ENCODE measurements at regions not wholly inside any gene's neighbourhood (a gene's known extent, or its start where the extent isn't known, plus 50 kb on each side); places are given as distances from the start of the nearest gene placed in this dataset.

- no peak for DNase-seq
- Histone ChIP-seq H3K4me3 (ENCODE audit: control insufficient read depth in 1 of 7, extremely low read depth in 1 of 7, insufficient read depth in 4 of 7, low read depth in 2 of 7, low read length in 6 of 7) (no peak overlapping the region), H3K27ac (ENCODE audit: insufficient read depth in 1 of 2, low read depth in 1 of 2, low read length in 2 of 2, poor library complexity in 1 of 2, severe bottlenecking in 2 of 2) (no peak overlapping the region), H3K36me3 (ENCODE audit: control insufficient read depth in 4 of 4, insufficient read depth in 4 of 4, low read length in 3 of 4) (no peaks in the 10 kb centered on the region), H3K9me3 (ENCODE audit: control extremely low read depth in 1 of 5, control insufficient read depth in 4 of 5, insufficient read depth in 2 of 5, low read depth in 1 of 5, low read length in 4 of 5) (no peaks in the 10 kb centered on the region), H3K27me3 (replicated peaks in 2 of 5; ENCODE audit: control insufficient read depth in 4 of 5, insufficient read depth in 5 of 5, low read length in 4 of 5) (no peaks in the 10 kb centered on the region), H3K4me1 (ENCODE audit: control extremely low read depth in 1 of 4, control insufficient read depth in 4 of 4, insufficient read depth in 4 of 4, low read length in 3 of 4) (no peaks in the 10 kb centered on the region)
- POLR2A ChIA-PET, result no interaction called here
- CTCF ChIA-PET, result no interaction called here
- WGBS (ENCODE audit: insufficient coverage), result no CpG with 5 or more reads among the region's 4 CpGs
These were observed 359.2 kb downstream of the RMST start for GRCh38 chr12:97821806-97822205.

GRCh38 chr12:97835541-97835940 is 372.9 kb downstream of the RMST start:
- Histone ChIP-seq H3K27me3 (replicated peaks in 2 of 5; ENCODE audit: control insufficient read depth in 4 of 5, insufficient read depth in 5 of 5, low read length in 4 of 5) (no peaks in the 10 kb centered on the region), H3K4me3 (ENCODE audit: control insufficient read depth in 1 of 7, extremely low read depth in 1 of 7, insufficient read depth in 4 of 7, low read depth in 2 of 7, low read length in 6 of 7) (no peak overlapping the region), H3K27ac (ENCODE audit: insufficient read depth in 1 of 2, low read depth in 1 of 2, low read length in 2 of 2, poor library complexity in 1 of 2, severe bottlenecking in 2 of 2) (no peak overlapping the region), H3K9me3 (ENCODE audit: control extremely low read depth in 1 of 5, control insufficient read depth in 4 of 5, insufficient read depth in 2 of 5, low read depth in 1 of 5, low read length in 4 of 5) (no peaks in the 10 kb centered on the region), H3K4me1 (ENCODE audit: control extremely low read depth in 1 of 4, control insufficient read depth in 4 of 4, insufficient read depth in 4 of 4, low read length in 3 of 4) (no peaks in the 10 kb centered on the region), H3K36me3 (ENCODE audit: control insufficient read depth in 4 of 4, insufficient read depth in 4 of 4, low read length in 3 of 4) (no peaks in the 10 kb centered on the region)
- CTCF ChIA-PET, result no interaction called here
- POLR2A ChIA-PET, result no interaction called here
- WGBS (ENCODE audit: insufficient coverage), result 50% methylated on average over 1 of the region's 4 CpGs
- no peak for DNase-seq

- Histone ChIP-seq H3K27me3 (replicated peaks in 2 of 5; ENCODE audit: control insufficient read depth in 4 of 5, insufficient read depth in 5 of 5, low read length in 4 of 5) (no peaks in the 10 kb centered on the region), H3K36me3 (ENCODE audit: control insufficient read depth in 4 of 4, insufficient read depth in 4 of 4, low read length in 3 of 4) (no peaks in the 10 kb centered on the region), H3K27ac (ENCODE audit: insufficient read depth in 1 of 2, low read depth in 1 of 2, low read length in 2 of 2, poor library complexity in 1 of 2, severe bottlenecking in 2 of 2) (no peak overlapping the region), H3K9me3 (ENCODE audit: control extremely low read depth in 1 of 5, control insufficient read depth in 4 of 5, insufficient read depth in 2 of 5, low read depth in 1 of 5, low read length in 4 of 5) (no peaks in the 10 kb centered on the region), H3K4me1 (ENCODE audit: control extremely low read depth in 1 of 4, control insufficient read depth in 4 of 4, insufficient read depth in 4 of 4, low read length in 3 of 4) (no peaks in the 10 kb centered on the region), H3K4me3 (ENCODE audit: control insufficient read depth in 1 of 7, extremely low read depth in 1 of 7, insufficient read depth in 4 of 7, low read depth in 2 of 7, low read length in 6 of 7) (no peak overlapping the region)
- no peak for DNase-seq
- ChIA-PET CTCF (no interaction called here), POLR2A (no interaction called here)
These were observed 374.8 kb downstream of the RMST start for GRCh38 chr12:97837401-97837800.

DNA sequence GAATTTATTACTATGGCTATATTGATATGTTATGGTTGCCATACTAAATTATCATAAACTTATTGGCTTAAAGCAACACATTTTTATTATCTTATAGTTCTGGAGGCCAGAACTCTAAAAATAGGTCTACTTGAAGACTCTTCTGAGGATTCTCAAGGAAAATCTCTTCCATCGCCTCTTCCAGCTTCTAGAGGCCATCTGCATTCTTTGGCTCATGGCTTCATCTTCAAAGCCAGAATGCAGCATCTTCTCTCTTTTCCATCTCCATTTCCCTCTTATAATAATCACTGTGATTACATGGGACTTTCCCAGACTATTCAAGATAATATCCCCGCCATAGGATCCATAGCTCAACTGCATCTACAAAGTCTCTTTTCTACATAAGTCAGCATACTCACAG is 385.4 kb downstream of the RMST start:
- 100% methylated on average over 1 of the region's 2 CpGs for WGBS (ENCODE audit: insufficient coverage)
- Histone ChIP-seq H3K27ac (ENCODE audit: insufficient read depth in 1 of 2, low read depth in 1 of 2, low read length in 2 of 2, poor library complexity in 1 of 2, severe bottlenecking in 2 of 2) (no peak overlapping the region), H3K4me3 (ENCODE audit: control insufficient read depth in 1 of 7, extremely low read depth in 1 of 7, insufficient read depth in 4 of 7, low read depth in 2 of 7, low read length in 6 of 7) (no peak overlapping the region), H3K36me3 (ENCODE audit: control insufficient read depth in 4 of 4, insufficient read depth in 4 of 4, low read length in 3 of 4) (no peaks in the 10 kb centered on the region), H3K4me1 (ENCODE audit: control extremely low read depth in 1 of 4, control insufficient read depth in 4 of 4, insufficient read depth in 4 of 4, low read length in 3 of 4) (no peaks in the 10 kb centered on the region), H3K27me3 (replicated peaks in 2 of 5; ENCODE audit: control insufficient read depth in 4 of 5, insufficient read depth in 5 of 5, low read length in 4 of 5) (no peaks in the 10 kb centered on the region), H3K9me3 (ENCODE audit: control extremely low read depth in 1 of 5, control insufficient read depth in 4 of 5, insufficient read depth in 2 of 5, low read depth in 1 of 5, low read length in 4 of 5) (no peaks in the 10 kb centered on the region)
- POLR2A ChIA-PET, result no interaction called here
- CTCF ChIA-PET, result no interaction called here
- no peak for DNase-seq

- Histone ChIP-seq H3K27ac (ENCODE audit: insufficient read depth in 1 of 2, low read depth in 1 of 2, low read length in 2 of 2, poor library complexity in 1 of 2, severe bottlenecking in 2 of 2) (no peak overlapping the region), H3K4me3 (ENCODE audit: control insufficient read depth in 1 of 7, extremely low read depth in 1 of 7, insufficient read depth in 4 of 7, low read depth in 2 of 7, low read length in 6 of 7) (no peak overlapping the region), H3K4me1 (ENCODE audit: control extremely low read depth in 1 of 4, control insufficient read depth in 4 of 4, insufficient read depth in 4 of 4, low read length in 3 of 4) (no peaks in the 10 kb centered on the region), H3K36me3 (ENCODE audit: control insufficient read depth in 4 of 4, insufficient read depth in 4 of 4, low read length in 3 of 4) (no peaks in the 10 kb centered on the region), H3K9me3 (ENCODE audit: control extremely low read depth in 1 of 5, control insufficient read depth in 4 of 5, insufficient read depth in 2 of 5, low read depth in 1 of 5, low read length in 4 of 5) (no peaks in the 10 kb centered on the region), H3K27me3 (replicated peaks in 2 of 5; ENCODE audit: control insufficient read depth in 4 of 5, insufficient read depth in 5 of 5, low read length in 4 of 5) (no peaks in the 10 kb centered on the region)
- ChIA-PET CTCF (no interaction called here), POLR2A (no interaction called here)
- DNase-seq, result no peak
- 100% methylated on average over 1 of the region's 1 CpG for WGBS (ENCODE audit: insufficient coverage)
These were observed 391.9 kb downstream of the RMST start for GRCh38 chr12:97854477-97854876.

DNA sequence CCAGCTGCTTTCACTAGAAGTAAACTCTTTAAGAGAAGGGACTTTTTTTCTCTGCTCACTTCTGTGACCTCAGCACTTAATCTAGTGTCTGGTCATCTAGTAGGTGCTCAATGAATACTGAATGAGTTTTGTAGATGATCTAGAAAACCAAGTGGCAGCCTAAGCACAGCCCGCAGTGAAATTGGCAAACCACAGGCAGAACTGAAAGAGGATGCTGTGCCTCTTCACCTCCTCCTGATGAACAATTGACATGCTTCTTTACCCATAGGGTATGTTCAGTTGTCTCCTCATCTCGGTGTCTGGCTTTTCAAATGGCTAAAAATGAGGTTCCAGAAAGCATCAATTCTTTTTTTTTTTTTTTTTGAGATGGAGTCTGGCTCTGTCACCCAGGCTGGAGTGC is 399.5 kb downstream of the RMST start:
- H3K36me3 ChIP-seq (ENCODE audit: control insufficient read depth in 4 of 4, insufficient read depth in 4 of 4, low read length in 3 of 4), result no peaks in the 10 kb centered on the region
- H3K9me3 ChIP-seq (ENCODE audit: control extremely low read depth in 1 of 5, control insufficient read depth in 4 of 5, insufficient read depth in 2 of 5, low read depth in 1 of 5, low read length in 4 of 5), result no peaks in the 10 kb centered on the region
- CTCF ChIA-PET, result no interaction called here
- H3K27me3 ChIP-seq (replicated peaks in 2 of 5; ENCODE audit: control insufficient read depth in 4 of 5, insufficient read depth in 5 of 5, low read length in 4 of 5), result no peaks in the 10 kb centered on the region
- no peak for DNase-seq
- no peak overlapping the region for H3K4me3 ChIP-seq (ENCODE audit: control insufficient read depth in 1 of 7, extremely low read depth in 1 of 7, insufficient read depth in 4 of 7, low read depth in 2 of 7, low read length in 6 of 7)
- POLR2A ChIA-PET, result no interaction called here
- H3K27ac ChIP-seq (ENCODE audit: insufficient read depth in 1 of 2, low read depth in 1 of 2, low read length in 2 of 2, poor library complexity in 1 of 2, severe bottlenecking in 2 of 2), result no peak overlapping the region
- no peaks in the 10 kb centered on the region for H3K4me1 ChIP-seq (ENCODE audit: control extremely low read depth in 1 of 4, control insufficient read depth in 4 of 4, insufficient read depth in 4 of 4, low read length in 3 of 4)
- WGBS (ENCODE audit: insufficient coverage), result no CpG with 5 or more reads among the region's 2 CpGs

GRCh38 chr12:97875064-97875463 is 412.5 kb downstream of the RMST start:
- Histone ChIP-seq H3K9me3 (ENCODE audit: control extremely low read depth in 1 of 5, control insufficient read depth in 4 of 5, insufficient read depth in 2 of 5, low read depth in 1 of 5, low read length in 4 of 5) (no peaks in the 10 kb centered on the region), H3K27ac (ENCODE audit: insufficient read depth in 1 of 2, low read depth in 1 of 2, low read length in 2 of 2, poor library complexity in 1 of 2, severe bottlenecking in 2 of 2) (no peak overlapping the region), H3K36me3 (ENCODE audit: control insufficient read depth in 4 of 4, insufficient read depth in 4 of 4, low read length in 3 of 4) (no peaks in the 10 kb centered on the region), H3K27me3 (replicated peaks in 2 of 5; ENCODE audit: control insufficient read depth in 4 of 5, insufficient read depth in 5 of 5, low read length in 4 of 5) (no peaks in the 10 kb centered on the region), H3K4me1 (ENCODE audit: control extremely low read depth in 1 of 4, control insufficient read depth in 4 of 4, insufficient read depth in 4 of 4, low read length in 3 of 4) (no peaks in the 10 kb centered on the region), H3K4me3 (ENCODE audit: control insufficient read depth in 1 of 7, extremely low read depth in 1 of 7, insufficient read depth in 4 of 7, low read depth in 2 of 7, low read length in 6 of 7) (no peak overlapping the region)
- no peak for DNase-seq
- CTCF ChIA-PET, result no interaction called here
- POLR2A ChIA-PET, result no interaction called here
- WGBS (ENCODE audit: insufficient coverage), result 100% methylated on average over 3 of the region's 6 CpGs

GRCh38 chr12:97876780-97877179 is 414.2 kb downstream of the RMST start:
- CTCF ChIA-PET, result no interaction called here
- H3K9me3 ChIP-seq (ENCODE audit: control extremely low read depth in 1 of 5, control insufficient read depth in 4 of 5, insufficient read depth in 2 of 5, low read depth in 1 of 5, low read length in 4 of 5), result no peaks in the 10 kb centered on the region
- no CpG with 5 or more reads among the region's 4 CpGs for WGBS (ENCODE audit: insufficient coverage)
- no peak overlapping the region for H3K4me3 ChIP-seq (ENCODE audit: control insufficient read depth in 1 of 7, extremely low read depth in 1 of 7, insufficient read depth in 4 of 7, low read depth in 2 of 7, low read length in 6 of 7)
- no peaks in the 10 kb centered on the region for H3K27me3 ChIP-seq (replicated peaks in 2 of 5; ENCODE audit: control insufficient read depth in 4 of 5, insufficient read depth in 5 of 5, low read length in 4 of 5)
- no peak for DNase-seq
- no peak overlapping the region for H3K27ac ChIP-seq (ENCODE audit: insufficient read depth in 1 of 2, low read depth in 1 of 2, low read length in 2 of 2, poor library complexity in 1 of 2, severe bottlenecking in 2 of 2)
- no peaks in the 10 kb centered on the region for H3K4me1 ChIP-seq (ENCODE audit: control extremely low read depth in 1 of 4, control insufficient read depth in 4 of 4, insufficient read depth in 4 of 4, low read length in 3 of 4)
- H3K36me3 ChIP-seq (ENCODE audit: control insufficient read depth in 4 of 4, insufficient read depth in 4 of 4, low read length in 3 of 4), result no peaks in the 10 kb centered on the region
- POLR2A ChIA-PET, result no interaction called here
